ENCODE measurements at regions not wholly inside any gene's neighbourhood (a gene's known extent, or its start where the extent isn't known, plus 50 kb on each side); places are given as distances from the start of the nearest gene placed in this dataset.

DNA sequence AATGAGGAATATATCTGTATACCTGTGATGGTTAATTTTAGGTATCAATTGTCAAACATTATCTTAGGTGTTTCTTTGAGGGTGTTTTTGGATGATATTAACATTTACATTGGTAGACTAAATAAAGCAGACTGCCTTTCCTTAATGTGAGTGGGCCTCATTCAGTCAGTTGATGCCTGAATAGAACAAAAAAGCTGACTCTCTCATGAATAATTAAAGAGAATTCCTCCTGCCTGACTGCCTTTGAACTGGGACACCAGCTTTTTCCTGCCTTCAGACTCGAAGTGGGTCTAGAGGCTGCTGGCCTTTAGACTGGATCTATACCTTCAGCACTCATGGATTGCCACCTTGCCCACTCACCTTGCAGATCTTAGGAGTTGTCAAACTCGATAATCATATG is 117.9 kb upstream of the TMEM168 start:
- Histone ChIP-seq H3K4me1 (no peaks in the 10 kb centered on the region), H3K27me3 (ENCODE audit: low read depth) (no peaks in the 10 kb centered on the region), H3K9me3 (peaks cover 17% of the 10 kb centered on the region), H3K27ac (no peak overlapping the region), H3K4me3 (no peak overlapping the region), H3K36me3 (peaks cover 7% of the 10 kb centered on the region)
- no peak for TF ChIP-seq CTCF (IDR thresholded peaks at IDR 0.05)
- ATAC-seq (no peak), DNase-seq (no peak)
- intact Hi-C loops (cut with DNase I), result no loop called here

- Histone ChIP-seq H3K4me1 (no peaks in the 10 kb centered on the region), H3K27ac (no peak overlapping the region), H3K36me3 (peaks cover 7% of the 10 kb centered on the region), H3K4me3 (no peak overlapping the region), H3K27me3 (ENCODE audit: low read depth) (no peaks in the 10 kb centered on the region), H3K9me3 (peaks cover 17% of the 10 kb centered on the region)
- no peak for ATAC-seq
- DNase-seq, result no peak
- intact Hi-C loops (cut with DNase I), result no loop called here
- no peak for TF ChIP-seq CTCF (IDR thresholded peaks at IDR 0.05)
Observed at GRCh38 chr7:112907658-112908057, 117.5 kb upstream of the TMEM168 start.

GRCh38 chr7:112905950-112906349 is 115.8 kb upstream of the TMEM168 start:
- H3K9me3 ChIP-seq, result peaks cover 17% of the 10 kb centered on the region
- intact Hi-C loops (cut with DNase I), result no loop called here
- ATAC-seq (no peak), DNase-seq (no peak)
- no peak overlapping the region for H3K27ac ChIP-seq
- H3K36me3 ChIP-seq, result peaks cover 3% of the 10 kb centered on the region
- no peaks in the 10 kb centered on the region for H3K27me3 ChIP-seq (ENCODE audit: low read depth)
- TF ChIP-seq CTCF (IDR thresholded peaks at IDR 0.05), result no peak
- H3K4me3 ChIP-seq, result no peak overlapping the region
- no peaks in the 10 kb centered on the region for H3K4me1 ChIP-seq

DNA sequence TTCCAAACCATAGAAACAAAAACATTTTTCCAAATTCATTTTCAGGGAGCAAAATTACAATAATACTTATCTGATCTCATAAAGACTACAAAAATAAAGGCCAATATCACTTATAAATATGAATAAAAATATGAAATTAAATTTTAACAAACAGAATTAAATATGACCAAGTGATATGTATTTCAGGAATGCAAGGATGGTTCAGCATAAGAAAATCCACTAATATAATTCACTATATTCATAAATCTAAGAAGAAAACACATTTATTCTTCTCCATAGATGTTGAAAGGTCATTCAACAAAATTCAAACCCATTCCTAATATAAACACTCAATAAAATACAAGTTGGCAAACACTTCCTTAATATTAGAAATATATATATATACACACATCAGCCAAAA is 115.2 kb upstream of the TMEM168 start:
- no peak overlapping the region for H3K27ac ChIP-seq
- no peaks in the 10 kb centered on the region for H3K36me3 ChIP-seq
- no peak for ATAC-seq
- H3K27me3 ChIP-seq (ENCODE audit: low read depth), result no peaks in the 10 kb centered on the region
- H3K4me1 ChIP-seq, result no peaks in the 10 kb centered on the region
- no peak for TF ChIP-seq CTCF (IDR thresholded peaks at IDR 0.05)
- no peak for DNase-seq
- intact Hi-C loops (cut with DNase I), result no loop called here
- peaks cover 17% of the 10 kb centered on the region for H3K9me3 ChIP-seq
- no peak overlapping the region for H3K4me3 ChIP-seq

- no peaks in the 10 kb centered on the region for H3K4me1 ChIP-seq
- H3K27ac ChIP-seq, result no peak overlapping the region
- no peaks in the 10 kb centered on the region for H3K9me3 ChIP-seq
- H3K4me3 ChIP-seq, result no peak overlapping the region
- DNase-seq, result no peak
- no peaks in the 10 kb centered on the region for H3K27me3 ChIP-seq (ENCODE audit: low read depth)
- H3K36me3 ChIP-seq, result peaks cover 13% of the 10 kb centered on the region
- ATAC-seq, result peak; percentile 82 to 87
- TF ChIP-seq CTCF (IDR thresholded peaks at IDR 0.05), result peak; percentile 71
- intact Hi-C loops (cut with DNase I), result no loop called here
Observed at GRCh38 chr7:112898432-112899290, 108.5 kb upstream of the TMEM168 start.

Measured in lower lobe of right lung (tissue), 2 donors.